Karpas-422 (cell line): ENCODE measurements at regions not wholly inside any gene's neighbourhood (a gene's known extent, or its start where the extent isn't known, plus 50 kb on each side); places are given as distances from the start of the nearest gene placed in this dataset.

ENCODE experiments used
- DNase-seq: peaks from one replicate; pipeline ENCODE4 v3.0.0-alpha.2; 2015
- H2AFZ ChIP-seq: fragments of 200-600 bp; sonication (generic); 2 replicates; pipeline ENCODE4 v1.6.1; 2014; ENCODE audit warnings: antibody characterized with exemption, low read length, mixed read lengths
- H3K27ac ChIP-seq: fragments of 200-600 bp; sonication (generic); 2 replicates; pipeline ENCODE4 v1.5.1; 2014; ENCODE audit warnings: mild to moderate bottlenecking, low read length, moderate library complexity
- H3K27me3 ChIP-seq: fragments of 200-600 bp; sonication (generic); 2 replicates; pipeline ENCODE4 v1.6.1; 2014; ENCODE audit warnings: low read length, mixed read lengths
- H3K36me3 ChIP-seq: fragments of 200-600 bp; sonication (generic); 2 replicates; pipeline ENCODE4 v1.6.1; 2014; ENCODE audit warnings: low read length, mixed read lengths; ENCODE audit not compliant: insufficient read depth
- H3K4me1 ChIP-seq: fragments of 200-600 bp; sonication (generic); 2 replicates; pipeline ENCODE4 v1.6.1; 2014; ENCODE audit warnings: mild to moderate bottlenecking, low read length, mixed read lengths
- H3K4me2 ChIP-seq: fragments of 200-600 bp; sonication (generic); 2 replicates; pipeline ENCODE4 v1.6.1; 2014; ENCODE audit warnings: low read length, low read depth, mild to moderate bottlenecking; ENCODE audit not compliant: poor library complexity, severe bottlenecking
- H3K4me3 ChIP-seq: fragments of 200-600 bp; sonication (generic); 2 replicates; pipeline ENCODE4 v1.5.1; 2014; ENCODE audit warnings: mild to moderate bottlenecking, antibody characterized with exemption, low read length, mixed read lengths
- H3K79me2 ChIP-seq: fragments of 200-600 bp; sonication (generic); 2 replicates; pipeline ENCODE4 v1.6.1; 2014; ENCODE audit warnings: mild to moderate bottlenecking, low read length, mixed read lengths
- H3K9ac ChIP-seq: fragments of 200-600 bp; sonication (generic); 2 replicates; pipeline ENCODE4 v1.6.0; 2014; ENCODE audit warnings: low read length
- H3K9me2 ChIP-seq: fragments of 200-600 bp; sonication (generic), shearing (Covaris generic); replicated peaks from 2 replicates; pipeline ENCODE4 v1.6.0; 2014; ENCODE audit warnings: mild to moderate bottlenecking, low read length, moderate library complexity; ENCODE audit not compliant: insufficient read depth
- H3K9me3 ChIP-seq: fragments of 300-700, 200-600 bp; sonication (generic); 2 replicates; pipeline ENCODE4 v1.6.1; 2014; ENCODE audit warnings: low read length, mixed read lengths
- H4K20me1 ChIP-seq: fragments of 200-600 bp; sonication (generic); 2 replicates; pipeline ENCODE4 v1.6.1; 2014; ENCODE audit warnings: mild to moderate bottlenecking, antibody characterized with exemption, low read length, low read depth; ENCODE audit not compliant: insufficient read depth

- no peaks in the 10 kb centered on the region for H3K36me3 ChIP-seq
- H3K4me3 ChIP-seq, result no peak overlapping the region
- H3K9me3 ChIP-seq, result no peaks in the 10 kb centered on the region
- H3K9me2 ChIP-seq, result no peaks in the 10 kb centered on the region
- H3K27me3 ChIP-seq, result no peaks in the 10 kb centered on the region
- no peaks in the 10 kb centered on the region for H4K20me1 ChIP-seq
- H3K79me2 ChIP-seq, result no peaks in the 10 kb centered on the region
- no peak for DNase-seq
- no peaks in the 10 kb centered on the region for H3K4me1 ChIP-seq
- H3K27ac ChIP-seq, result no peak overlapping the region
- no peak overlapping the region for H3K9ac ChIP-seq
- H2AFZ ChIP-seq, result no peak overlapping the region
- no peak overlapping the region for H3K4me2 ChIP-seq
Measured at GRCh38 chr13:47111499-47111898, 214.6 kb upstream of the HTR2A start.

GRCh38 chr13:47110833-47111240 lies 214.0 kb upstream of the HTR2A start:
- H3K4me3 ChIP-seq, result no peak overlapping the region
- H3K4me1 ChIP-seq, result no peaks in the 10 kb centered on the region
- H3K36me3 ChIP-seq, result no peaks in the 10 kb centered on the region
- no peaks in the 10 kb centered on the region for H3K9me2 ChIP-seq
- H3K9ac ChIP-seq, result no peak overlapping the region
- H3K4me2 ChIP-seq, result no peak overlapping the region
- H3K9me3 ChIP-seq, result no peaks in the 10 kb centered on the region
- no peaks in the 10 kb centered on the region for H3K27me3 ChIP-seq
- no peaks in the 10 kb centered on the region for H3K79me2 ChIP-seq
- no peak overlapping the region for H2AFZ ChIP-seq
- no peaks in the 10 kb centered on the region for H4K20me1 ChIP-seq
- DNase-seq, result no peak
- no peak overlapping the region for H3K27ac ChIP-seq

DNA sequence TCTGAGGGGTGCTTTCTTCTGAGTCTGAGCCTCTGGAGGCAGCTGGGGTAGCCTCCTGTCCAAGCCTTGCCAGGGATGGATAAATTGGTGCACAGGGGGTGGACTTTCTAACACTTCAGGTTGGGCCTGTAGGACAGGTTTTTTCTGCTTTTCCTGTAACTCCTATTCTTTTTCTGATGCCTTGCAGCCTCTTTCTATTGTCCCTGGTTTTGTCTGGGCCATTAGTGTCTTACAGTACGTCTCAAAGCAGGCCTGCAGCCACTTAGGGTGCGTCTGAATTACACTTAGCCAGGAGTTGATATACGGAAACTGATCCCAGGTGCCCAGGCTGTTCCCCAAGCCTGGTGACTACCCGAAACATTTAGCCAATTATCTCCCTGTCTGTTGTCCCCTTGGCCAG lies 213.3 kb upstream of the HTR2A start:
- no peak for DNase-seq
- Histone ChIP-seq H3K4me1 (no peaks in the 10 kb centered on the region), H3K27me3 (no peaks in the 10 kb centered on the region), H2AFZ (no peak overlapping the region), H3K9ac (no peak overlapping the region), H4K20me1 (no peaks in the 10 kb centered on the region), H3K9me2 (no peaks in the 10 kb centered on the region), H3K4me3 (no peak overlapping the region), H3K27ac (no peak overlapping the region), H3K4me2 (no peak overlapping the region), H3K9me3 (no peaks in the 10 kb centered on the region), H3K36me3 (no peaks in the 10 kb centered on the region), H3K79me2 (no peaks in the 10 kb centered on the region)

DNA sequence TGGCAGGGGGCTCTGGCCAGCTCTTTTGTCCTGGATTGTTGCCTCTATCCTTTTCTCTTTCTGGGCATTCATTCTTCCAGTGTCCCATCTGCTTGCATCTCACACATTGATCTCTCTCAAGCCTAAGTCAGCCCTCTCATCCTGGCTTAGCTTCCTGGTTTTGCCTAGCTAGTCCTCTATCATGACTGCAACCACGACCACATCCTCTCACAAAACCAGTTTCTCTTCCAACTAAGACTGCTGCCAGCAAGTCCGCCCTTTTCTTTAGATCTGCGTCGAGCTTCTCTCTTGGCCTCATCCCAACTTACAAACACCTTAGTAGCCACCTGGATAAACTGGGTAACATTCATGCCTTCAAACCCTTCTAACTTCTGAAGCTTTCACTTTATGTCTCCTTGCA lies 212.2 kb upstream of the HTR2A start:
- no peak overlapping the region for H3K27ac ChIP-seq
- no peaks in the 10 kb centered on the region for H3K36me3 ChIP-seq
- no peaks in the 10 kb centered on the region for H3K9me3 ChIP-seq
- H3K27me3 ChIP-seq, result no peaks in the 10 kb centered on the region
- H4K20me1 ChIP-seq, result no peaks in the 10 kb centered on the region
- H3K4me2 ChIP-seq, result no peak overlapping the region
- no peak overlapping the region for H3K4me3 ChIP-seq
- no peak overlapping the region for H3K9ac ChIP-seq
- H2AFZ ChIP-seq, result no peak overlapping the region
- H3K4me1 ChIP-seq, result no peaks in the 10 kb centered on the region
- no peaks in the 10 kb centered on the region for H3K79me2 ChIP-seq
- H3K9me2 ChIP-seq, result no peaks in the 10 kb centered on the region
- DNase-seq, result no peak

DNA sequence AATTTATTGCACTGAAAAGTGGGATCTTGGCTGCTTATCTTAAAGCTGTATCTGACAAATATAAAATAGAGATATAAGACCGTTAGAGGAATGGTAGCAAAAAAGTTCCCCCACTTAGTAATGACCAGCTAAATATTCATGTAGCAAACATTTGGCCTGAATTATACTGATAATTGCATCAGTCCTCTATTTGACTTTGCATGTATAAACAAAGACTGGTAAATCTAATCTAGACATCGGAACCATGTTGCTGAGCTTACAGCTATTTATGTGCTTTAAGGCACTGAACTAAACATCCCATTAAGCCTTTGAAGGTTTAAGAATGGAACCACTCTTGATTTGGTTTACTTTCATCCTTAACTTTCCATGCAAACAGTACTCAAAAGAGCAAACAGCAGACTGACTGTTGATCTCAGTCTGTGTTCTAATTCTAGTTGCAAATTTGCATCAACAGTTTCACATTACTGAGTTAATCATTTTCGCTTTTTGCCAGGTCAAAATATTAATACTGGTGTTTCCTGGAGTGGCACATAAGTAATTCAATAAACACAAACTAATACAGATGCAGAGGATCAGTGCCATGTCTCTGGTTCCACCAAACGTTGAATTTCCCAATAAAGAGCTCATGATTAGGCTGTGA lies 203.5 kb upstream of the HTR2A start:
- Histone ChIP-seq H3K4me1 (no peaks in the 10 kb centered on the region), H3K9me2 (no peaks in the 10 kb centered on the region), H3K36me3 (no peaks in the 10 kb centered on the region), H3K9ac (no peak overlapping the region), H3K4me2 (no peak overlapping the region), H3K9me3 (no peaks in the 10 kb centered on the region), H3K79me2 (no peaks in the 10 kb centered on the region), H4K20me1 (no peaks in the 10 kb centered on the region), H3K27ac (no peak overlapping the region), H3K4me3 (no peak overlapping the region), H3K27me3 (no peaks in the 10 kb centered on the region), H2AFZ (no peak overlapping the region)
- no peak for DNase-seq

GRCh38 chr13:47094734-47095434 lies 198.0 kb upstream of the HTR2A start:
- no peak overlapping the region for H3K4me3 ChIP-seq
- no peaks in the 10 kb centered on the region for H3K4me1 ChIP-seq
- no peak overlapping the region for H3K9ac ChIP-seq
- H3K79me2 ChIP-seq, result no peaks in the 10 kb centered on the region
- no peaks in the 10 kb centered on the region for H3K36me3 ChIP-seq
- H2AFZ ChIP-seq, result no peak overlapping the region
- no peak overlapping the region for H3K4me2 ChIP-seq
- peak; percentile 9 for DNase-seq
- H3K27me3 ChIP-seq, result no peaks in the 10 kb centered on the region
- no peak overlapping the region for H3K27ac ChIP-seq
- H4K20me1 ChIP-seq, result no peaks in the 10 kb centered on the region
- no peaks in the 10 kb centered on the region for H3K9me3 ChIP-seq
- no peaks in the 10 kb centered on the region for H3K9me2 ChIP-seq

GRCh38 chr13:47092202-47092601 lies 195.3 kb upstream of the HTR2A start:
- DNase-seq, result peak; percentile 15
- Histone ChIP-seq H2AFZ (no peak overlapping the region), H3K9ac (no peak overlapping the region), H3K36me3 (no peaks in the 10 kb centered on the region), H4K20me1 (no peaks in the 10 kb centered on the region), H3K27ac (no peak overlapping the region), H3K9me2 (no peaks in the 10 kb centered on the region), H3K4me3 (no peak overlapping the region), H3K4me2 (no peak overlapping the region), H3K9me3 (no peaks in the 10 kb centered on the region), H3K4me1 (no peaks in the 10 kb centered on the region), H3K27me3 (no peaks in the 10 kb centered on the region), H3K79me2 (no peaks in the 10 kb centered on the region)

DNA sequence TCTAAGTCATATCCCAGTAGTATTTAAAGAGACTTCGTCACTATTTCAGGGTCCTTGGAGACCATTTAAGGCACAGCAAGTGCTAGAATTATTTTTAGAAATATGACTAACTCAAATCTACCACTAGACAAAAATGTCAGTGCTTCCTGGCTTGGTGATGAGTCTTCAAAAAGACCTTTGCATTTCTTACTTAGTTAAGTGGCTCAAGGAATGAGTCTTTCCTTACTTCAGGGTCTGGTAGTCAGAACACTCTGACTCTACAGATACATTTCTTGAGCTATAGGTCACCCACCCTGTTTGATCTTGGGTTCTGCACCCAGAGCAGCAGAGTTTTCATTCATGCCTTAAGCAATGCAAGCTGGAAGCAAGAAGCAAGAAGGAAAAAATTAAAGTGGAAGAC lies 191.0 kb upstream of the HTR2A start:
- no peaks in the 10 kb centered on the region for H4K20me1 ChIP-seq
- no peaks in the 10 kb centered on the region for H3K4me1 ChIP-seq
- H3K79me2 ChIP-seq, result no peaks in the 10 kb centered on the region
- H3K27ac ChIP-seq, result no peak overlapping the region
- peak; percentile 39 for DNase-seq
- H3K4me3 ChIP-seq, result no peak overlapping the region
- H3K9me2 ChIP-seq, result no peaks in the 10 kb centered on the region
- H3K9ac ChIP-seq, result no peak overlapping the region
- no peak overlapping the region for H3K4me2 ChIP-seq
- no peak overlapping the region for H2AFZ ChIP-seq
- no peaks in the 10 kb centered on the region for H3K36me3 ChIP-seq
- H3K9me3 ChIP-seq, result no peaks in the 10 kb centered on the region
- no peaks in the 10 kb centered on the region for H3K27me3 ChIP-seq
